Vagina (tissue), 2 donors: ENCODE measurements at regions not wholly inside any gene's neighbourhood (a gene's known extent, or its start where the extent isn't known, plus 50 kb on each side); places are given as distances from the start of the nearest gene placed in this dataset.

Experiments
- POLR2A ChIP-seq, 2 donors: fragments of 450-650 bp; IDR thresholded peaks; one replicate each; pipeline ENCODE4 v1.6.1; 2017; ENCODE audit warnings: antibody characterized with exemption in 2 of 2, mild to moderate bottlenecking in 2 of 2, moderate library complexity in 2 of 2
- POLR2AphosphoS5 ChIP-seq, 2 donors: sonication (generic); formaldehyde crosslinking; IDR thresholded peaks; one replicate each; pipeline ENCODE4 v1.9.0; 2017; ENCODE audit warnings: antibody characterized with exemption in 2 of 2, mild to moderate bottlenecking in 2 of 2, low read depth in 1 of 2; ENCODE audit not compliant: insufficient read depth in 1 of 2

DNA sequence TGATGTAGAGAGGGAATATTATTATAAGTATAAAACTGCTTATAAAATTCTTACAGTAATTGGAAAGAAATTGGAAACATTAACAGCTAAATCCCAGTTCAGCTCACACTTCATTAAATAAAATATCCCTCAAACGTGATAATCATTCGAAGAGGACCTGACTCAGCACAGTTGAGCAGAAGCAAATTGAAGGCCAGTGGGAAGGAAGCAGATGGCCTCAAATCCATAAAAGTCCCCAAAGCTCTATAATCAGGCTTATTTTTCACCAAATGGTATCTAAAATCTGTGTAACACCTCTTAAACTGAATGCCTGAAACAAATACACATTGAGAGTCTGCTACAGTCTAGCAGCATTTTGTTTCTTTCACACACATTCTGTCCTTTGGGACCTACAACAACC is 106.8 kb downstream of the TENT5C start:
- TF ChIP-seq POLR2AphosphoS5 (IDR thresholded peaks at IDR 0.05; ENCODE audit: insufficient read depth in 1 of 2, low read depth in 1 of 2): no peak
- no peak for TF ChIP-seq POLR2A (IDR thresholded peaks at IDR 0.05)
